Tibial nerve (tissue), 4 donors: ENCODE measurements at regions not wholly inside any gene's neighbourhood (a gene's known extent, or its start where the extent isn't known, plus 50 kb on each side); places are given as distances from the start of the nearest gene placed in this dataset.
"Not testable (repeated sequence)": the region's sequence is repeated elsewhere in the genome, so short reads cannot be mapped to it uniquely, and the experiment has no call there.

Experiments
- DNase-seq, 2 donors: peaks; one replicate each; pipeline ENCODE4 v3.0.0-alpha.2; 2019; ENCODE audit warnings: low spot score in 2 of 2
- H3K27ac ChIP-seq, 4 donors: fragments of 200-600 bp; sonication (generic) in 3 of 4; one replicate each; pipeline ENCODE4 v1.5.1; 2017 to 2019; ENCODE audit warnings: mild to moderate bottlenecking in 1 of 4
- H3K27me3 ChIP-seq, 2 donors: fragments of 200-600 bp; sonication (generic) in 1 of 2; one replicate each; pipeline versions ENCODE4 v1.5.1 to v1.6.0; 2017 to 2019
- H3K36me3 ChIP-seq, 3 donors: fragments of 200-600 bp; sonication (generic); one replicate each; pipeline ENCODE4 v1.5.1; 2018 to 2019
- H3K4me1 ChIP-seq, 4 donors: fragments of 200-600 bp; sonication (generic) in 3 of 4; one replicate each; pipeline ENCODE4 v1.5.1; 2017 to 2019
- H3K4me3 ChIP-seq, 4 donors: fragments of 200-600 bp; sonication (generic) in 3 of 4; one replicate each; pipeline ENCODE4 v1.5.1; 2017 to 2019; ENCODE audit warnings: mild to moderate bottlenecking in 1 of 4, moderate library complexity in 1 of 4
- H3K9me3 ChIP-seq, 4 donors: fragments of 200-600 bp; sonication (generic) in 3 of 4; one replicate each; pipeline ENCODE4 v1.5.1; 2017 to 2019
- CTCF ChIP-seq, 5 experiments: fragments of 200-600 bp in 3 of 5; fragments of 450-650 bp in 2 of 5; sonication (generic) in 3 of 5; IDR thresholded peaks; one replicate each; pipeline ENCODE4 v1.5.1; 2016 to 2019; ENCODE audit warnings: antibody characterized with exemption in 5 of 5, mild to moderate bottlenecking in 3 of 5, moderate library complexity in 2 of 5
- EP300 ChIP-seq, 2 donors: sonication (generic); formaldehyde crosslinking; IDR thresholded peaks; one replicate each; pipeline ENCODE4 v1.6.1; 2017; ENCODE audit warnings: antibody characterized with exemption in 2 of 2, mild to moderate bottlenecking in 1 of 2
- POLR2A ChIP-seq, 2 donors: fragments of 450-650 bp; IDR thresholded peaks; one replicate each; pipeline ENCODE4 v1.6.1; 2017; ENCODE audit warnings: antibody characterized with exemption in 2 of 2, mild to moderate bottlenecking in 2 of 2, moderate library complexity in 2 of 2
- WGBS, 2 donors: methylation state at CpG; one replicate each; pipeline ENCODE4 v1.1.5; 2018; 5-methylcytosine and 5-hydroxymethylcytosine counted together

- H3K4me3 ChIP-seq = no peak overlapping the region
- no peaks in the 10 kb centered on the region for H3K4me1 ChIP-seq
- no peak for DNase-seq
- no peaks in the 10 kb centered on the region for H3K27me3 ChIP-seq
- no peak for TF ChIP-seq EP300 (IDR thresholded peaks at IDR 0.05)
- no peak for TF ChIP-seq CTCF (IDR thresholded peaks at IDR 0.05)
- TF ChIP-seq POLR2A (IDR thresholded peaks at IDR 0.05) = no peak
- no peak overlapping the region for H3K27ac ChIP-seq
- no peaks in the 10 kb centered on the region for H3K36me3 ChIP-seq
- no peaks in the 10 kb centered on the region for H3K9me3 ChIP-seq
Observed at GRCh38 chr7:153070141-153070540, 310.6 kb downstream of the ACTR3B start.

GRCh38 chr7:153072806-153073205 lies 313.3 kb downstream of the ACTR3B start:
- H3K27me3 ChIP-seq = no peaks in the 10 kb centered on the region
- no peak for DNase-seq
- no peak overlapping the region for H3K27ac ChIP-seq
- 63 to 66% methylated on average over 4 of the region's 4 CpGs for WGBS, 2 donors
- H3K4me3 ChIP-seq = no peak overlapping the region
- H3K9me3 ChIP-seq = no peaks in the 10 kb centered on the region
- H3K4me1 ChIP-seq = no peaks in the 10 kb centered on the region
- H3K36me3 ChIP-seq = no peaks in the 10 kb centered on the region
- no peak for TF ChIP-seq CTCF (IDR thresholded peaks at IDR 0.05)
- no peak for TF ChIP-seq POLR2A (IDR thresholded peaks at IDR 0.05)
- TF ChIP-seq EP300 (IDR thresholded peaks at IDR 0.05) = no peak

- H3K27ac ChIP-seq, H3K4me3 ChIP-seq, H3K36me3 ChIP-seq, H3K9me3 ChIP-seq, DNase-seq, H3K27me3 ChIP-seq, H3K4me1 ChIP-seq: not testable (repeated sequence)
- 92% methylated on average over 2 of the region's 2 CpGs for WGBS, 2 donors
Observed at GRCh38 chr7:153076289-153076688, 316.7 kb downstream of the ACTR3B start.

GRCh38 chr7:153081496-153081895 lies 321.9 kb downstream of the ACTR3B start:
- no peaks in the 10 kb centered on the region for H3K27me3 ChIP-seq
- no peak for DNase-seq
- no peak for TF ChIP-seq POLR2A (IDR thresholded peaks at IDR 0.05)
- no peak for TF ChIP-seq CTCF (IDR thresholded peaks at IDR 0.05)
- no peaks in the 10 kb centered on the region for H3K4me1 ChIP-seq
- H3K4me3 ChIP-seq = no peak overlapping the region
- 85 to 86% methylated on average over 8 of the region's 8 CpGs for WGBS, 2 donors
- H3K36me3 ChIP-seq = no peaks in the 10 kb centered on the region
- H3K27ac ChIP-seq = no peak overlapping the region
- H3K9me3 ChIP-seq = peaks cover 0 to 3% (median 0%) of the 10 kb centered on the region in 4 donors

- no peaks in the 10 kb centered on the region for H3K36me3 ChIP-seq
- DNase-seq = no peak
- H3K27ac ChIP-seq = no peak overlapping the region
- H3K9me3 ChIP-seq = peaks cover 0 to 3% (median 0%) of the 10 kb centered on the region in 4 donors
- H3K27me3 ChIP-seq = no peaks in the 10 kb centered on the region
- H3K4me3 ChIP-seq = no peak overlapping the region
- WGBS, 2 donors = 70 to 81% methylated on average over 6 of the region's 6 CpGs
- no peaks in the 10 kb centered on the region for H3K4me1 ChIP-seq
- TF ChIP-seq POLR2A (IDR thresholded peaks at IDR 0.05) (no peak), EP300 (IDR thresholded peaks at IDR 0.05) (no peak), CTCF (IDR thresholded peaks at IDR 0.05) (no peak)
Observed at GRCh38 chr7:153084278-153084677, 324.7 kb downstream of the ACTR3B start.

GRCh38 chr7:153087498-153087897 lies 327.9 kb downstream of the ACTR3B start:
- Histone ChIP-seq H3K4me3 (no peak overlapping the region), H3K27me3 (no peaks in the 10 kb centered on the region), H3K9me3 (no peaks in the 10 kb centered on the region), H3K4me1 (no peaks in the 10 kb centered on the region), H3K27ac (no peak overlapping the region), H3K36me3 (no peaks in the 10 kb centered on the region)
- WGBS, 2 donors = 47 to 51% methylated on average over 4 of the region's 4 CpGs
- TF ChIP-seq CTCF (IDR thresholded peaks at IDR 0.05) (no peak), POLR2A (IDR thresholded peaks at IDR 0.05) (no peak), EP300 (IDR thresholded peaks at IDR 0.05) (no peak)
- DNase-seq = no peak
